LoVo (cell line): ENCODE measurements at regions not wholly inside any gene's neighbourhood (a gene's known extent, or its start where the extent isn't known, plus 50 kb on each side); places are given as distances from the start of the nearest gene placed in this dataset.
A peak's percentile ranks its signal among the peaks of the same experiment; 100 is the strongest.

Source experiments
- DNase-seq: peaks from one replicate; pipeline ENCODE4 v3.0.0-alpha.2; 2016; ENCODE audit warnings: low spot score

DNA sequence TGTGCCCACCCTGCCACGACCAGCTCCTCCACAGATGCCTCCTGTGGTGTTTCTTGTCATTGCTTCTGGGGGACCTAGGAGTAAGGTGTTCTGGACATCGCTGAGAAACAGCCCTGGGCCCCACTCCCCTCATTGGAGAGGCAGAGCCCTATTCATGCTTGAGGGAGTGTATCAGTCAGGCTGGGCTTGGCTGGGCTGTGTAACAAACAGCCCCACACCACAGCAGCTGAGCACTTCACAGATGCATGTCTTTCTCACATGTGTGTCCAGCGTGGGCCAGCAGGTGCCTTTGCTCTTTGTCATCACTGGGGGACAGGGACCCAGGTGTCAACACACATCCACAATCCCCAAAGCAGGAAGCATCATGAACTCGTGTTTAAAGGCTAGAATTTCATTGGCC lies 65.1 kb upstream of the FBRSL1 start:
- no peak for DNase-seq

- DNase-seq = no peak
Measured at GRCh38 chr12:132423820-132424645, 65.9 kb upstream of the FBRSL1 start.

DNA sequence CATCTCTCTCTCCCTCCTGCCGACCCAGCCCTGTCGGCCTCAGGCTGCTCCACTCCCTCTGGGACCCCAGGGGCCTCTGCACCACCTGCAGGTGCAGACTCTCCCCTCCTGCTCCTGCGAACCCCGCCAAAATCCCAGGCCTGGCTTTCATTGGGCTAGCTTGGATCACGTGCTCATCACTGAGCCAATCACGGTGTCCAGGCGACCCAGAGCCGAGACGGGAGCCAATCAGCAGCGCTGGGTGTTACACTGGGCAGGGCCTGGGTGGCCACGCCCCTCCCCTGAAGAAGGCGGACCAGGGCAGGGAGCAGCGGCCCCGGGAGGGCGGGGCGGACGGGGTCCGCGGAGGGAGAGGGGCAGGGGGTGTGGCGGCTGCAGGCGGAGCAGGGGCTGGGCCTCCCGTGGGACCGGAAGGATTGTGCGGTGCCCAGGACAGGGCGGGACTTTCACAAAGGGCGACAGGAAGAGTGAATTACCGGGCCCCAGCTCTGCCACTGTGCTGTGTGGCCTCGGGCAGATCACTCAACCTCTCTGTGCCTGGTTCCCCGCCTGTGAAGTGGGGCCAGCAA lies 66.6 kb upstream of the FBRSL1 start:
- no peak for DNase-seq

DNA sequence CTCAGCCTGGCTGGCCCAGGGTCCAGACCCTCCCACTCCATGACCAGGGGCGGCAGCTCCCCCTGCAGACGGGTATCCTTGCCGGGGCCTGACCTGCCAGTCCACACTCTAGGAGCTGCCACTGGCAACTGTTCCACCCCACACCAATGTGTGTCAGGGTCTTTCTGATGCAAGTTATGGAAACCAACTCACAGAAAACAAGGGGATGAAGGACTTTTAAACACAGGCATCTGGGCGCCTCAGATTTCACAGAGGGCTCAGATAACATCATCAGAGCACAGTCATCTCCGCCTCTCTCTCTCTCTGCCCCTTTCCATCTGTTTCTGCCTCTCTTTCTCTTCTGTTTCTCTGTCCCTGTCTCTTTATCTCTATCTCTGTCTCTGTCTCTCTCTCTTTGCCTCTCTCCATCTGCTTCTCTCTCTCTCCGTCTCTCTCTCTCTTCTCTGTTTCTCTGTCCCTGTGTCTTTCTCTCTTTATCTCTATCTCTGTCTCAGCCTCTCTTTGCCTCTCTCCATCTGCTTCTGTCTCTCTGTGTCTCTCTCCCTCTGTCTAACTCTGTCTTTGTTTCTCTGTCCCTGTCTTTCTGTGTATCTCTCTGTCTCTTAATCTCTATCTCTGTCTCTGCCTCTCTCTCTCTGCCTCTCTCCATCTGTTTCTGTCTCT lies 67.4 kb upstream of the FBRSL1 start:
- no peak for DNase-seq

DNA sequence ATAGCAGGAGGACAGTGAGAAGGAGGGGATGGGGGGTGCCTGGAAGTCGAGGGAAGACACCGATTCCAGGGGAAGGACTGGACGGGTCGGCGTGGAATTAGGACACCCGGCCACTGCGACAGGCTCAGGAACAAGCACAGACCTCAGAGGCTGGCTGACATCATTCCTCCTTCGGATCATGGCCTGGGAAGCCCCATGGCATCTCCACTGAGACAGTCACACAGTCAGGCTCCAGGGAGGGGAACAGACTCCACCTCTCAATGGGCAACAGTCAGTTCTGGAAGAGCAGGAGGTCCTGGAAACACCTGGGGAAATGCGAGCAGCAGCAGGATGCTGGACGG lies 67.9 kb upstream of the FBRSL1 start:
- DNase-seq = no peak

- DNase-seq = no peak
Measured at GRCh38 chr12:132419631-132420246, 70.2 kb upstream of the FBRSL1 start.

DNA sequence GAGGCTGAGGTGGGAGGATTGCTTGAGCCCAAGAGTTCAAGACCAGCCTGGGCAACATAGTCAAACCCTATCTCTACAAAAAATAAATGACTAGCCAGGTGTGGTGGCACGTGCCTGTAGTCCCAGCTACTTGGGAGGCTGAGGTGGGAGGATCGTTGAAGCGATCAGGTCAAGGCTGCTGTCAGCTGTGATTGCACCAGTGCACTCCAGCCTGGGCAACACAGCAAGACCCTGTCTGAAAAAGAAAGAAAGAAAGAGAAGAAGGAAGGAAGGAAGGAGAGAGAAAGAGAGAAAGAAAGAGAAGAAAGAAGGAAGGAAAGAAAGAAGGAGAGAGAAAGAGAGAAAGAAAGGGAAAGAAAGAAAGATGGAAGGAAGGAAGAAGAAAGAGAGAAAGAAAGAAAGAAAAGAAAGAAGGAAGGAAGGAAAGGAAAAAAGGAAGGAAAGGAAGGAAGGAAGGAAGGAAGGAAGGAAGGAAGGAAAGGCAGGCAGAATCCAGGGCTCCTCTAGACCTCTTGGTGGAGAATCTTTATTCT lies 71.5 kb upstream of the FBRSL1 start:
- no peak for DNase-seq

- no peak for DNase-seq
Measured at GRCh38 chr12:132417741-132418140, 72.2 kb upstream of the FBRSL1 start.

- DNase-seq = no peak
Measured at GRCh38 chr12:132416827-132417226, 73.1 kb upstream of the FBRSL1 start.

DNA sequence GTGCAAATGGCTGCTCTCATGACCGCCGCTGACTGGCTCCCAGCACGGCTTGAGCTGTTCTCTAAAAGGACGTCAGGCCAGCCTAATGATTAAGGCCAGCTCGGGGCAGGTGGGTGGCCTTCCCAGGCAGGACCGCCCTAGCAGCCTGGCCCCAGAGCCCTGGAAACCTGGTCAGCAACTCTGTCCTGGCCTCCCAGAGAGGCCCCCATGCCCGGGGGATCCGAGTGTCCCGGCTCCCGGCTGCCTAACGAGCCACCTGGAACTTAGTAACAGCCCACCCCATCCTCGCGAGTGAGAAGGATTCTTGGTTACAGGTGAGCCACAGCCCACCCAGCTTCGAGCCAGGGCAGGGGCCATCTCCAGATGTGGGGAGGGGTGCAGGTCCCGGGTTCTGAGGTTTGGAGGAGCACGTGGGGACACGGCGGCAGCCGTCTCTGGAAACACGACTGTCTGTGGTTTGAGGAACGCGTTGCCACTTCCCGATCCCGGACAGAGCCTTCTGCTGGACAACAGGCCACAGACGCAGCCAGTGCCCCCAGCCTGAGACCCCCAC lies 73.8 kb upstream of the FBRSL1 start:
- no peak for DNase-seq

- no peak for DNase-seq
Measured at GRCh38 chr12:132415327-132416120, 74.4 kb upstream of the FBRSL1 start.

DNA sequence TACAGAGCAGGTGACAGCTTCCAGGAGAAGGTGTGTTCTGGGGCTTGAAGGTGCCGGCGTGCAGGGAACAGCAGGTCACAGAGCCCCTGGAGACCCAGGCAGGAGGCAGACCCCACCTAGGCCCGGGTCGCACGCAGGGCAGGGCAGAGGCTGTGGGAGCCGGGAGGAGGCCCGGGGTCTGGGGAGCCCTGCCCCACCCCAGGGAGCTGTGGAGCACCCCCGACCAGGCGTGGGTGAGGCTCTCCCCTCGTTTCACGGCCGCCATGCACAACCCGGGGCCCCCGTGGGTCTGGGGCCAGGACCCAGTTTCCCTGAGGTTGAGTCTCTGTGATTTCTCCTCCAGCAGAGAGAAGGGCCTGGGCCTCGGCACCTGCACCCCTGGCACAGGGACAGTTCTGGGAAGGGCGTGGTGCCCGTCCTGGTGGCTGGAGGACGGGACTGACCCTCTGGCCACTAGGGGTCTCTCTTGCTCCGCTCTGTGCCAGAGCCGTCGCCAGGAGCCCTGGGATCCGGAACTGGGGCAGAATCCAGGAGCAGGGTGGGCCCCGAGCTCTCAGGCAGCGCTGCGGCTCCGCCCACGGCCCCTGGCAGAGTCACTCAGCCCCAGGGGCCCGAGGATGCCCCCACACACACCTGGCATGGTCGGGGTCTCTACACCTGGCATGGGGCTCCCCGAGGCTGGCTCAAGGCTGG lies 75.2 kb upstream of the FBRSL1 start:
- DNase-seq = peak; percentile 92

DNA sequence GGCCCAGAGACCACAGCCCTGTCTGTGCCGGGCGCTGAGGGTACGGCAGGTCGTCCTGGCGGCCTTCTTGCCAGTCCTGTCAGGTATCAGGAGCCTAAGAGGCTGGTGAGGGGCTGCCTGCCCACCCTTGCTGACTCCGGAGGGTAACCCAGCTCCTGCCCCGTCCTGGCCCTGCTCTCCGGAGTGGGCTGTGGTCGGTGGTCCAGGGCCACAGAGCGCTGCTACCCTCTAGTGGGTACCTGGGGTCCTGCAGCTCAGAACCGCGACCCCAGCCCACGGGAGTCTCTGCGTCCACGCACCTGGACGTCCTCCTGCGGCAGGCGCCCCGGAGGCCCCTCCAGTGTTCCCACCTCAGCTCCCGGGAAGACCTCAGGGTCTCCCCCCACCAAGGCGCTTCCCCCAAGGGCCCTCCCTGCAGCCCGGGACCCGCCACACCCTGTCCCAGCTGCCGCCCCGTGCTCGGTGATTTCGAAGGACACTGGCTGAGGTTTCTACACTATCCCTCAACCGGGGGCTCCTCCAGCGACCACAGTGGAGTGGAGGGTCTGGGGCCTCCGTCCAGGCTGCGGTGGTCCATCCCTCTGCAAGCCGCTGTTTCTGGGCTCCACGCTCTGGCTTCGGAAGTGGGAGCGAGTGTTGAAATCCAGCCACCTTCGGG lies 75.9 kb upstream of the FBRSL1 start:
- no peak for DNase-seq

- DNase-seq = no peak
Measured at GRCh38 chr12:132411457-132411856, 78.5 kb upstream of the FBRSL1 start.

DNA sequence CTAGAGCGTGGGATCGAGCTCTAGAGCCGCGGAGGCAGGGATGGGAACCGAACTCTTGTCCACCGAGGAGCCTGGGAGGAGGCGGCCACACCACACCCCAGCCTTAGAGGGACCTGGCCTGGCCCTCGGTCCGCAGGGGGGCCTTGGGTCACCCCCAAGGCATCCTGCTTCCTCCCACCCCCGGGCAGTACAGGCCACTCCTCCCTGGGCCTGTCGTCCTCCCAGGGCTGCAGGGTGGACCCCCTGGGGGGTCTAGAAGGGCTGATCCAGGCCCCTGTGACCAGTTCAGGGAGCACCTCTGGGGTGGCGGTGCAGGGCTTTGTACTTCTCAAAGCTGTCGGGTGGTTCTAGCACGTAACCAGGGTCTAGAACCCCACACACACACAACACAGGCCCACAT lies 79.1 kb upstream of the FBRSL1 start:
- no peak for DNase-seq

DNA sequence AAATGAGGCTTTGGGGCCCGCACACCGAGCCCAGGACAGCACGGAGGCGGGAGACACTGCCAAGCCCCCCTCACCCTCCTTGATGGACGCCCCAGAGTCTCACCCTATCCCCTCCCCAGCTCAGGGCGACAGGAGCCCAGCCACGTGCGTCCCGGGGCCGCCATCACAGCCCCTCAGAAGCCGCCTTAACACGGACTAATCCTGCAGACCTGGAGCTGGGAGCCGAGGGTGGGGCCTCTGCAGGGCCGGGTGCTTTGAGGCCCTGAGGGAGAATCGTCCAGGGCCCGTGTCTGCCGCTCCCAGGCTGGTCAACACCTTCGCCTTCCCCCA lies 79.7 kb upstream of the FBRSL1 start:
- DNase-seq = no peak

GRCh38 chr12:132409495-132410295 lies 80.3 kb upstream of the FBRSL1 start:
- DNase-seq = no peak

- no peak for DNase-seq
Measured at GRCh38 chr12:132408626-132409494, 79.5 kb upstream of the GALNT9 start.

DNA sequence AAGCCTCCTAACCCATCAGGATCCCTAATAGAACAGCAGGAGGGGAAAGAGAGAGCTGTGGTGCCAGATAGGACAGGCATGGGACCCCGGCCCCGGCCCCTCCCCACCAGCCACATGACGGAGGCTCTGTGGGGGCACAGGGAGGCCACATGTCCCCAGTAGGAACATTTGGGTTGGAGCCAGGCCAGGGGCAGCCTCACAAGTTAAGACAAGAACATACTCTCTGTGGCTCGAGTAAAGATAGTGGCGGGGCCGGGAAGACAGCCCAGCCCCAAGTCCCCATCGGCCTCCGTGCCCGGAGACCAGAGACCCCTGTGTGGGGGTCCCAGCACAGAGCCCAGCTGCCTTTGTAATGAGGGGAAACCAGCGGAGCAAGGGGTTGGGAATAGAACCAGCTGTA lies 78.6 kb upstream of the GALNT9 start:
- DNase-seq = no peak
